HG03469 (cell line): ENCODE measurements at regions not wholly inside any gene's neighbourhood (a gene's known extent, or its start where the extent isn't known, plus 50 kb on each side); places are given as distances from the start of the nearest gene placed in this dataset.
"Not testable (repeated sequence)": the region's sequence is repeated elsewhere in the genome, so short reads cannot be mapped to it uniquely, and the experiment has no call there.

Experiments
- ATAC-seq: cut with Tn5 transposase; IDR thresholded peaks from one replicate; pipeline ENCODE4 v1.9.1; 2021; ENCODE audit warnings: mild to moderate bottlenecking, moderate library complexity, moderate number of reproducible peaks; ENCODE audit not compliant: unreplicated experiment

DNA sequence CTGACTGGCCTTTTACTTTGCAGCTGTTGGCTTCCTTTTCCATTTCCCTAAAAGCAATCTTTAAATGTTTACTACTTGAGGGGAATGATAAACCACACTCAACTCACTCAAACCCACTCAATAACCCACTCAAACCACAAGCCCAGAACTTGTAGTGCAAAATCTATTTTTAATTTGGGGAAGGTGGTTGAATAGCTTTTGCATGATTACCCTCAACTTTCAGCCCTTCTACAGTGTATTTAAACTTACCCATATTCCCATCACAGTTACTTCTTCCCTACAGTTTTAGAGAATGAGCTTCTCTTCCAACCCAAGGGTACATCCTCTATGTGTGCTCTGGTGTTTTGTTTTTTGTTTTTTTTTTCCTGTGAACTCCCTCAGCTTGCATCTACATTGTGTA, 636.1 kb downstream of the TDRD15 start:
- no peak for ATAC-seq

DNA sequence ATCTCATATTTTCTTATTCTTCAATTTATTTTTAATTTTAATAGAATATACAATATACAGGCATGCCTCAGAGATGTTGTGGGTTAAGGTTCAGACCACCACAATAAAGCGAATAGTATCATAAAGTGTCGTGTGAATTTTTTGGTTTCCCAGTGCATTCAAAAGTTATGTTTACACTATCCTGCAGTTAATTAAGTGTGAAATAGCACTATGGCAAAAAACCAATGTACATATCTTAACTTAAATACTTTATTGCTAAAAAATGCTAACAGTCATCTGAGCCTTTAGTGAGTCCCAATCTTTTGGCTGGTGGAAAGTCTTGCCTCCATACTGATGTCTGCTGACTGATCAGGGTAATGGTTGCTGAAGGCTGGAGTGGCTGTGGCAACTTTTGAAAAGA, 637.6 kb downstream of the TDRD15 start:
- no peak for ATAC-seq

DNA sequence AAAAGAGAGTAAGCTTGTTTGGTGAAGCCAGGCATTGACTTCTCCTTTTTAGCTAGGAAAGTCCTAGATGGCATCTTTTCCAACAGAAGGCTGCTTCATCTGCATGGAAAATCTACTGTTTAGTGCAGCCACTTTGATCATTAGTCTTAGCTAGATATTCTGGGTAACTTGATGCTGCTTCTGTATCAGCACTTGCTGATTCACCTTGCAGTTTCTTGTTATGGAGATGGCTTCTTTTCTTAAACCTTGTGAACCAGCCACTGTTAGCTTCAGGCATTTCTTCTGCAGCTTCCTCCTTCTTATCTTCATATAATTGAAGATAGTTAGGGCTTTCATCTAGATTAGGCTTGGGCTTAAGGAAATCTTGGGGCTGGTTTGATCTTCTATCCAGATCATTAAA, 639.7 kb downstream of the TDRD15 start:
- ATAC-seq = no peak

- ATAC-seq = no peak
These were observed 647.0 kb downstream of the TDRD15 start for GRCh38 chr2:21770787-21771186.

GRCh38 chr2:21772624-21773023, 648.9 kb downstream of the TDRD15 start:
- ATAC-seq = no peak

DNA sequence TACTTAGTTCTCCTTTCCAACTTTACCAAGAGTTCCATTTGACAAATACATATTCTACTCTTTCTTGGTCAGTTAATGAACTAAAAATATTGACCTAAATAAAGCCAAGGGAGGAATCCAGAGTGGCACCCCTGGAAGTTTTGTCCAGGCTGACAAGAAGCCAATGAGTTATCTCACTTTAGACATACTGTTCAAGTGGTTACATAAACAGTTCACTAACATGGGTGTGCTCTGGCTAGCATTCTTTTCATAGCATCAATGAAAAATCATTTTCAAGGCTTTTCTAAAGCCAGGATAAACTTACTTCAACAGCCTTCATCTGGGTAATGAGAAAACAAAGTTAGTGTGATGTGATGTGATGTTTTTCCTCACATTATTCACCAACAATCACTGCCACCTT, 649.4 kb downstream of the TDRD15 start:
- no peak for ATAC-seq

DNA sequence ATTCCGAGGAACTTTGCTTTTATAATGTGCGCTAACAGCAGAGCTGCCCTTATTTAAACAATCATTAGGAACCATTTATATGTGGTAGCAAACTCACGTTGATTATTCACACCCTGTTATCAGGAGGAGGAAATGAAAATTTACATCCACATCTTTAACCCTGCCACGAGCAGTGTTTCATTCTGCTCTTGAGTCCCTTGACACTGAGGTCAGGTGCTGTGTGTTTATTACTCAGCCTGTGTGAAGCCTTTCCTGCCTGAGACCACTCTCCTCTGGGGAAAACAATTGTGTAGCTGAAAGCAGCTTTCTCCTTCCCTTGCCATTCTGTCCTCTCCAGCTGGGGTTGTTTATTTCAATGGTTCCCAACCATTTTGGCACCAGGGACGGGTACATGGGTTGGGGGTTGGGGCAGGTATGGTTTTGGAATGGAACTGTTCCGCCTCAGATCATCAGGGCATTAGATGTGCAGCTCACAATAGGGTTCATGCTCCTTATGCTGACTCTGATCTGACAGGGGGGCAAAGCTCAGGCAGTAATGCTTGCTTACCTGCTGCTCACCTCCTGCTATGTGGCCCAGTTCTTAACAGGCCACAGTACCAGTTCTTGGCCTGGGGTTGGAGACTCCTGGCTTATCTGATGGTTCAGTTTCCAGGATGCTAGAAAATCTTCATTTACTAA, 651.1 kb downstream of the TDRD15 start:
- no peak for ATAC-seq

DNA sequence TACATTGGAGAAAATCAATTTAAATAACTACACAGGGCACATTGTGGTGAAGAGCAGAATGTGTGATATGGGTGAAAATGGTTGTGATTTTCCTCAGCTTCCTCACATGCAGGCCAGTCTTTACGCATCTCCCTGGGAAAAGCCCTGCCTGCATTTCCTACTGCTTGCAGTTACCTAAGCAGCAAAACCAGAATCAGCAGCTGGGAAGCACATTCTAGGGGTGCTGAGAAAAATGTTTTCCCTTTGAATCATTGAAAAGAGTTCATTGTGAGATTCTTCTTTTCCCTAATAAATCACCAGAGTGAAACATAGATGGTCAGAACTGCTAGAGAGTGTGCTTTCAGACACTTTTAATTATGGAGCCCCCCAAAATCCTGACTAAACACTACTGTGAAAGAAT, 656.0 kb downstream of the TDRD15 start:
- no peak for ATAC-seq

- no peak for ATAC-seq
These were observed 658.2 kb downstream of the TDRD15 start for GRCh38 chr2:21781962-21782361.

DNA sequence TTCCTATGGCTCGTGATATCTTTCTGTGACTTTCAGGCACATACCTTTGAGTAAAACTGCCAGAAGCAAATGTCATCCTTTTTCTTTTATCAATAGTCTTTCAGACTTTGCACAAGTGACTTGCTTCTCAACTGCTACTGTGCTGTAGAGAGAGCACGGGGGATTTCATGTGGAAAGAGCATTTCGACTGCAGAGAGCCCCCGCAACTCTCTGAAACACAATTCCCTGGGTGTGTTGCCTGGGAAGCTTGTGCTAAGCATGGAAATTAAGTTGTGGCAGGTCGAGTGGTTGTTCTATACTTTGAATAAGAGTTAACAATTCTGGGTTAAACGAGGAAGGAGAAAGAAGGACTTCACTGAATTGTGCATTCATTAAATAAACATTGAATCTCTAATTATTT, 659.1 kb downstream of the TDRD15 start:
- ATAC-seq = no peak

DNA sequence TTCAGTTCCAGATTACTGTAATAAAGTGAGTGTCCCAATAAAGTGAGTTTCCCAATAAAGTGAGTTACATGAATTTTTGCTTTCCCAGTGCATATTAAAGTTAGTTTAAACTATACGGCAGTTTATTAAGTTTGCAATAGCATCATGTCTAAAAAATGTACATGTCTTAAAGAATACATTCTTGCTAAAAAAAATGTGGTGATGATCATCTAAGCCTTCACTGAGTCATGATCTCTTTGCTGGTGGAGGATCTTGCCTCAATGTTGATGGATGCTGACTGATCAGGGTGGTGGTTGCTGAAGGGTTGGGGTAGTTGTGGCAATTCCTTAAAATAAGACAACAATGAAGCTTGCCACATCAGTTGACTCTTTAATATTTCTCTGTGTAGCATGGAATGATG, 664.2 kb downstream of the TDRD15 start:
- ATAC-seq = no peak

- ATAC-seq = not testable (repeated sequence)
These were observed 666.5 kb downstream of the TDRD15 start for GRCh38 chr2:21790311-21790710.

GRCh38 chr2:21792571-21792970, 668.8 kb downstream of the TDRD15 start:
- no peak for ATAC-seq

- ATAC-seq = no peak
These were observed 669.7 kb downstream of the TDRD15 start for GRCh38 chr2:21793461-21793860.

DNA sequence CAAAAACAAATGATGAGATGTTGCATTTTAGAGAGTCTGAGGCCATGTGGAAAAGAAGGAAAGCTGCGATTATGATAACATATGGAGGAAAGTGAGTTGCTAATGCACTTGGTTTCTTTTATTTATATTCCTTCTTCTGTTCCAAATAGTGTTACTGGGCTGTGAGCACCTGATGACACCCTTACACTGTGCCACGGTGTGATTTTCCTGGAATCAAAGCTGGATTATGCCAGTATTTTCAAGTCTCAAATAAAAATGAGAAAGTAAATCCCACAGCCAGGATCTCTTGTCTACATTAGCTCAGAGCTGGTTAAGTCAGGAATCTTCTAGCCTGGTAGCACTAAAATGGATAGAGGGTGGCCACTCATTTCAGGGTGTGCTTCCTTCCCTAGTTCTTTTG, 670.8 kb downstream of the TDRD15 start:
- no peak for ATAC-seq

DNA sequence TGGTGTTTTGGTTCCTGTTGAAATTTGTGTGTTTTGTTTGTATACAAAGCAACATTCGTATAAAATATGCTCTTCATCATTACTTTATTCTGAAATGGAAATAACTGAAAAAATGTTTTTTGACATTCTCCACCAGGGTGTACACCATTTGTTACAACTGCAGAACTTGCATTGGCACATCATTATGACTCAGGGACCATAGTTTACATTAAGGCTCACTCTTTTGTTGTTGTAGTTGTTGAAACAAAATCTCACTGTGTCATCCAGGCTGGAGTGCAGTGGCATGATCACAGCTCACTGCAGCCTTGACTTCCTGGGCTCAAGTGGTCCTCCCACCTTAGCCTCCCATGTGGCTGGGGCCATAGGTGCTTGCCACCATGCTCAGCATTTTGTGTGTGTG, 676.6 kb downstream of the TDRD15 start:
- no peak for ATAC-seq

DNA sequence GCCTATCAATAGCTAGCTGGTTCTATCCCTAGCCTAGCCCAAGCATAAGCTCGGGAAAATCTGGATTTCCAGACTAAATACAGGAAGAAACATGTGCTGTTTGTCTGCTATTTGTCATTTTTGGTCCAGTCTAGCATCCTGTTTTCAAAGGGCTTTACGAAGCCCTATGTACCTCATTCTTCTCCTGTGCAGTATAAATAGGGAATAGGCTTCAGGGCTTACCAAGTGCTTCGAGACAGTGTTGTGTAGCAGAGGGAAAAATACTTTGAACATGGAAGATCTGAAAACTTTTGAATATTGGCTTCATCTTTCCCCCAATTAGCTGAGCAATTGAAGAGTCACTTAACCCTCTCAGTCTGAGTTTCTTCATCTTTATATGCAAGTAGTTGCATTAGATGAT, 679.8 kb downstream of the TDRD15 start:
- ATAC-seq = no peak

- ATAC-seq = no peak
These were observed 680.4 kb downstream of the TDRD15 start for GRCh38 chr2:21804151-21804550.

GRCh38 chr2:21811541-21811940, 687.8 kb downstream of the TDRD15 start:
- no peak for ATAC-seq

GRCh38 chr2:21812766-21813165, 689.0 kb downstream of the TDRD15 start:
- ATAC-seq = no peak

DNA sequence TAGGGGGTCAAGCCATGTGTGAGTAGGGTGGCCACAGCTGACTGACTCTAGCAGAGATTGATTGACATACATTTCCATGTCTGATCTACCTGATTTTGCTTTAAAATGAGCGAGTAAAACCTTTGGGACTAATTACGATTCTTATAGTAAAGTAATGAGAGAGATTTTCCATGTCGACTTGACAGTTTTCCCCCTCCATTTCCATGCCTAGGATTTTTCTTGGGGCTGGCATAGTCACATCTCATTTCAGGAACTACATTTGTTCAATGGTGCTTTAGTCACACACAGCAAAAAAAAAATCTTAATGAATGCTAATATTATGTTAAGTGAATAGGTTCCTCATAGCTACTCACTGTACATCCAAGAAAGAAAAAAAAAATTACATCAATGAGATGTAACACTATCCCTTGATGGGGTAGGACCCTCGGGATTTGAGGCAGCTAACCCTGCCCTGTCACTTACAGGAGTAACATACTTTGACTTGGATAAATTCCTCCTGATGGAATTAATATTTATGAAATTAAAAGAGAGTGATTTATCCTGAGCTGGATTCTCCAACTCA, 690.9 kb downstream of the TDRD15 start:
- ATAC-seq = no peak

DNA sequence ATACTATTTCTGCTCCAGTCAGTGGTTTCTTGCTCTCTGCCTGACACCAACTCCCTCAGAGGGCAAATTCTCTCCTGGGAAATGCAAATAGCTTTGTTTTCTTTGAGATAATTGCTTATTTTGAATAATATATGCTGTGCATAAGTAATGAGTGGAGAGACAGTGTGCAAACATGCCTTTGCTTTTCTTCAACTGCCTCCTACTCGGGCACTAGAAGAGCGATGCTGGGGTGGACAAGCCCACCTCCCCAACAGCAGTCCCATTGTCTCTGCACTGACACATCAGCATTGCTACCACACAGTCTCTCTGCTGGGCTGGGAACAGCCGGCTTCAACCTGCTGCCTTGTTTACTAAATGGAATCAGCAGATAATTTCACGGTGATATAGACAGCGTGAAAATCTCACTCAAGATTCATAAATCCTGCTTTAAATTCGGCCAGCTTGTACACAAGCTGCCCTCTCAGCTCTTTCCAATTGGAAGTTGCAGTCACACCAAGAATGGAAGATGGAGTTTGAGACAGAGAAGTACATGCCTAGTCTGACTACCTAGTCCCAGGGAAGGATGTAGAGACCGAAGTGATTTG, 694.5 kb downstream of the TDRD15 start:
- ATAC-seq = no peak

DNA sequence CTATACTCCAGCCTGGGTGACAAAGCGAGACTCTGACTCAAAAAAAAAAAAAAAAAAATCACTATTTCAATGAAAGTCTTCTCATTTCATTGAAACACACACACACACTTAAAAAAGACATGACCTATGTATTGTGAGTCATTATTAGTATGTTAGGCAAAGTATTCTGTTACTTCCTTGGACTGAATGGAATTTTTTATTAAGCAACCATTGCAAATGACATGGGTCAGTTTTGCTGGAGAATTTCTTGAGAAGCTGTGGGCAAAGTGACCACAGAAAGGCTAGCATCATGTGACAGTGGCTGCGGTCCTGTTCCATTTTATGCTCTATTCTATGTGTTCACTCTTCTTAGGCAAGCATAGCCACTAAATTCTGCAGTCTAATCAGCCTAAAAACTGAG, 695.7 kb downstream of the TDRD15 start:
- ATAC-seq = no peak
